GM12864 (cell line): ENCODE measurements at regions not wholly inside any gene's neighbourhood (a gene's known extent, or its start where the extent isn't known, plus 50 kb on each side); places are given as distances from the start of the nearest gene placed in this dataset.

ENCODE experiments used
- DNase-seq: peaks from one replicate; pipeline ENCODE4 v3.0.0-alpha.2; 2011; ENCODE audit warnings: low read depth
- H3K4me3 ChIP-seq: 2 replicates; pipeline ENCODE4 v1.5.1; 2011; ENCODE audit warnings: mild to moderate bottlenecking, low read depth, low read length, control low read depth
- CTCF ChIP-seq: IDR thresholded peaks from 2 replicates; pipeline ENCODE4 v1.5.1; 2011; ENCODE audit warnings: low read depth, mild to moderate bottlenecking, moderate library complexity, low read length, control low read depth, inconsistent platforms; ENCODE audit errors: missing control alignments

GRCh38 chr2:176976736-176977685, 235.6 kb upstream of the HNRNPA3 start:
- DNase-seq = no peak

DNA sequence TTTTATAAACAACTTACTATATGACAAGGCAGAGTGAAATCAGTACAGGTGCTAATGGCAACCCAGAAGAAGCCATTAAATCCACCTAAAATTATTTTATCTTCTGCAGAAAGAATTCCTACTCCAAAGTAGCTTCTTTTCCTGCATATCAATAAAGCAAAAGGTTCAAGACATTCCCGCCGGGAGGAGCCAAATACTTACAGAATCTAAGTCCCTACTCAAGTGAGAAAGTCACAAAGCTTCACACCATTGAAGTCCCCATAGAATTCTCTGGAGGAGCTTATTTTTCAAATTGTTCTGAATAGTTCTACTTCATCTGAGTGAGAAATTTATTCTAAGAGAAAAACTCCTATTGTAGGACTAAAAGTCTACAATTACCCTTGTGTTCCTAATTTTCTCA, 233.7 kb upstream of the HNRNPA3 start:
- no peak overlapping the region for H3K4me3 ChIP-seq
- no peak for DNase-seq
- no peak for TF ChIP-seq CTCF

More at GRCh38 chr2:176976736-176977685, 235.6 kb upstream of the HNRNPA3 start:
- no peak overlapping the region for H3K4me3 ChIP-seq
- no peak for TF ChIP-seq CTCF

GRCh38 chr2:176979981-176980710, 232.4 kb upstream of the HNRNPA3 start:
- DNase-seq = no peak
- TF ChIP-seq CTCF = no peak

DNA sequence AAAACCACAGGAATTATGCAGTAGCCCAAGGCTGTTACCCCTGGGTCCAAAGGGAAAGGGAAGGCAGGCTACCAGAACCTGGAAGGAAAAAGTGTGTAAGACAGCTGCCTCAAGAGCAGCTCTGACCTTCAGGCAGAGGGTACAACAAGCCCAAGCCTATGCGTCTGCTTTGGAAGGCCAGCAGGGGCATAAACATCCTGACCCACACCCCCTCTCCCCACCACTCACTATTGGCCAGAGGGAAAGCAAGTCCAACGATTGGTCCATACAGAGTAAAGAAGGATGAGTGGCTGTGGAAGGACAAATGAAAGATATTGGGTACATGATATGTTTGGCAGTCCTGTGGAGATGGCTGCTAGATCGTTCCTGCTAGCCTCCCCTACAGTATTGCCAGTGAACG, 227.6 kb upstream of the HNRNPA3 start:
- no peak overlapping the region for H3K4me3 ChIP-seq
- TF ChIP-seq CTCF = no peak
- DNase-seq = no peak

More at GRCh38 chr2:176979981-176980710, 232.4 kb upstream of the HNRNPA3 start:
- H3K4me3 ChIP-seq = no peak overlapping the region

DNA sequence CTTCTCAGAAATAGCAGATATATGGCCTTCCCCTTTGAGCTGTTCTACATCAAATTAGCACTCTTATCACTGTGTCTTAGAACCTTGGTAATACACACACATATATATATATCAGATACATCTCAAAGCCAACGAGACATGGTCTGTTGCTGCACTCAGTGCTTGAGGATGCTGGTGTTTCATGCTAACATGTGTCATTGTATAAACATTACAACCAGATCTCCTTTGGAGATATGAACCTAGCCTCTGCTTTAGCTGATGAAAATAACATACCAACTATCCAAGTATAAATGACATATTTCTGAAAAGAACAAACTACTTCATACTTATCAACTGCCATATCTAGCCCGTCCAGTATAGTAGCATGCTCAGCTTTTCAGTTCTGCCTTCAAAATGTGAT, 226.7 kb upstream of the HNRNPA3 start:
- DNase-seq = no peak
- H3K4me3 ChIP-seq = no peak overlapping the region
- TF ChIP-seq CTCF = no peak

- DNase-seq = no peak
These were observed 226.1 kb upstream of the HNRNPA3 start for GRCh38 chr2:176986487-176986886.

More at GRCh38 chr2:176986487-176986886, 226.1 kb upstream of the HNRNPA3 start:
- no peak overlapping the region for H3K4me3 ChIP-seq
- TF ChIP-seq CTCF = no peak
